SK-N-MC (cell line): ENCODE measurements at regions not wholly inside any gene's neighbourhood (a gene's known extent, or its start where the extent isn't known, plus 50 kb on each side); places are given as distances from the start of the nearest gene placed in this dataset.

ENCODE experiments used
- EZH2 ChIP-seq: fragments of 200-600 bp; sonication (generic); IDR thresholded peaks from one replicate; pipeline ENCODE4 v1.6.1; 2017; ENCODE audit warnings: antibody characterized with exemption
- POLR2AphosphoS5 ChIP-seq: IDR thresholded peaks from 2 replicates; pipeline ENCODE4 v1.6.1; 2012; ENCODE audit warnings: mild to moderate bottlenecking, low read depth, low read length, borderline replicate concordance

- TF ChIP-seq EZH2, result no peak
- no peak for TF ChIP-seq POLR2AphosphoS5
These were observed 130.3 kb upstream of the CXCR4 start for GRCh38 chr2:136248242-136248641.
